ENCODE measurements at regions not wholly inside any gene's neighbourhood (a gene's known extent, or its start where the extent isn't known, plus 50 kb on each side); places are given as distances from the start of the nearest gene placed in this dataset.

- TF ChIP-seq CTCF (IDR thresholded peaks at IDR 0.05) (no peak), POLR2A (IDR thresholded peaks at IDR 0.05) (no peak)
These were observed 141.7 kb downstream of the C3orf38 start for GRCh38 chr3:88291486-88291885.

All from breast epithelium (tissue), 3 donors.